Activated CD4-positive, alpha-beta memory T cell treated with anti-CD3 and anti-CD28 coated beads, Interleukin-2, amount 10 ng/mL, durations not matched to agents 7 days and 5 days (primary cell): ENCODE measurements at regions not wholly inside any gene's neighbourhood (a gene's known extent, or its start where the extent isn't known, plus 50 kb on each side); places are given as distances from the start of the nearest gene placed in this dataset.

Source experiments
- CTCF ChIA-PET: fragments of 350-600 bp; sonication (Branson Sonifier 250); formaldehyde crosslinking; loops from one replicate; lab custom pipeline; 2021; ENCODE audit warnings: antibody characterized with exemption, inconsistent platforms; lab: Charles Lee
- POLR2A ChIA-PET: fragments of 350-600 bp; sonication (Branson Sonifier 250); formaldehyde crosslinking; loops from one replicate; lab custom pipeline; 2021; ENCODE audit warnings: antibody characterized with exemption; lab: Charles Lee
- DNase-seq: peaks from one replicate; pipeline ENCODE4 v3.0.0-alpha.2; 2020
- H3K27ac Mint-ChIP-seq: one replicate; pipeline ENCODE4 v1.8.0; 2021; ENCODE audit warnings: mild to moderate bottlenecking, mixed read lengths
- H3K27me3 Mint-ChIP-seq: one replicate; pipeline ENCODE4 v1.8.0; 2021; ENCODE audit warnings: mixed read lengths
- H3K36me3 Mint-ChIP-seq: one replicate; pipeline ENCODE4 v1.8.0; 2021; ENCODE audit warnings: low read depth, mixed read lengths
- H3K4me1 Mint-ChIP-seq: one replicate; pipeline ENCODE4 v1.8.0; 2021; ENCODE audit warnings: mixed read lengths
- H3K4me3 Mint-ChIP-seq: one replicate; pipeline ENCODE4 v1.8.0; 2021; ENCODE audit warnings: mild to moderate bottlenecking, mixed read lengths
- H3K9me3 Mint-ChIP-seq: one replicate; pipeline ENCODE4 v1.8.0; 2021; ENCODE audit warnings: mixed read lengths

DNA sequence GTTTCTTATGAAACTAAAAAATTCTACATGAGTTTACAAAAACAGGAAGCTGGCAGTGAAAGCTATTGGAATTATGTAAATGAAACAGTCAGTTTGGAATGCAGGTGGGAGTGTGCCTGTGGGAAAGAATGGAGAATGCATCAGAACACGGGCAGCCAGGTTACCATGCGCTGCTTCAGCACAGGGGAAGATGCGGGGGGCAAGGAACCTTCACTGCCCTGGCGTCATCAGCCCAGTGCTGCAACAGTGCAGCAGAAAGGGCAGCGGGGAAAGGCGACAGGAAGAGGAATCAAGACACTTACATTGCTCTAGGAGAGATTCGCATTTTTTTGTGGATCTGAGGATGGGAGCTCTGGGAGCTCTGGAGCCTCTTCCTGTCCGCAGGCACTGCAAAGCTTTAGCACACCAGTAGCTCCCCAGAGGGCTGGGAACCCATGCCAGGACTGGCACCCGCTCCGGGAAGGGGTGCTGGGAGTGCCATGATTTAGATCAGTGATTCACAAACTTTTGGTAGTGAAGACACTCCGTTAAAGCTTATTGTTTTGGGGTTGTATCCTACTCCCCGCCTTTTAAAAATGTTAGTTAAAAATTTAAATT is 64.1 kb upstream of the WDR26 start:
- ChIA-PET POLR2A (interaction anchor here (0.7 to 2.7 kb wide), 19 partner anchors 10 to 658 kb away, joined by 3 to 24 read pairs (median 3); partner anchors contain the start of genes CNIH3, TP53BP2 and WDR26), CTCF (interaction anchor here (1.1 to 3.4 kb wide), 10 partner anchors 10 to 424 kb away, joined by 3 to 37 read pairs (median 4); no protein-coding TSS in a partner anchor)
- peaks cover 71% of the 10 kb centered on the region for H3K4me1 Mint-ChIP-seq
- H3K4me3 Mint-ChIP-seq: peak overlapping the region; percentile 52
- H3K27me3 Mint-ChIP-seq: no peaks in the 10 kb centered on the region
- peaks cover 11% of the 10 kb centered on the region for H3K36me3 Mint-ChIP-seq
- no peaks in the 10 kb centered on the region for H3K9me3 Mint-ChIP-seq
- peak overlapping the region; percentile 95 for H3K27ac Mint-ChIP-seq
- peak; percentile 39 for DNase-seq

DNA sequence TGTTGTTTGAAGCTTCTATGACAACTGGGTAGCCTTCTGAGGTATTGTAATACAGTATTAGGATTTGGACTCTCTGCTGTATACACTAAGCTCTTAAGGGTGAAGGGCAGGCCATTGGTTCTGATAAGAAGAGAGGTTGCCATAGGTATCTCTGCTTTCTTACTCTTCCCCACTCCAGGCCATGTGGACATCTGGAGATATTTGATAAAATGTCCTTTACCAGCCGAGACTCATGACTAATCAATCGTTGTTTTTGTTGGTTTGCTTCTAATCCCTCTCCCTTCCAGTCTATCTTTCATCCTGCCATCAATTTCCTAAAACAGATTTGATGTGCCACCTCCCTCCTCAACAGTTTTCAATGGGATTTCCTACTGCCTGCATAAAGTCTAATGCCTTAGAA is 64.6 kb upstream of the WDR26 start:
- Mint-ChIP-seq H3K27me3 (no peaks in the 10 kb centered on the region), H3K36me3 (peaks cover 11% of the 10 kb centered on the region), H3K9me3 (no peaks in the 10 kb centered on the region), H3K4me3 (no peak overlapping the region), H3K27ac (peak overlapping the region; percentile 78), H3K4me1 (peaks cover 76% of the 10 kb centered on the region)
- ChIA-PET POLR2A (interaction anchor here (0.8 to 2.7 kb wide), 8 partner anchors 10 to 315 kb away, joined by 3 to 24 read pairs (median 7); partner anchors contain the start of gene CNIH3), CTCF (interaction anchor here (1.1 to 3.4 kb wide), 9 partner anchors 9 to 424 kb away, joined by 3 to 37 read pairs (median 5); no protein-coding TSS in a partner anchor)
- DNase-seq: no peak

- Mint-ChIP-seq H3K27ac (peak overlapping the region; percentile 19), H3K9me3 (no peaks in the 10 kb centered on the region), H3K4me1 (peaks cover 80% of the 10 kb centered on the region), H3K36me3 (peaks cover 7% of the 10 kb centered on the region), H3K4me3 (no peak overlapping the region), H3K27me3 (no peaks in the 10 kb centered on the region)
- ChIA-PET CTCF (interaction anchor here (1.0 to 1.3 kb wide), 4 partner anchors 12 to 422 kb away, joined by 3 to 6 read pairs (median 5); no protein-coding TSS in a partner anchor), POLR2A (no interaction called here)
- DNase-seq: no peak
These were observed 66.2 kb upstream of the WDR26 start for GRCh38 chr1:224500796-224501195.

- ChIA-PET POLR2A (interaction anchor here (1.1 kb wide), 1 partner anchor 14 kb away, joined by 3 read pairs; no protein-coding TSS in a partner anchor), CTCF (interaction anchor here (0.7 to 3.8 kb wide), 6 partner anchors 11 to 959 kb away, joined by 3 to 18 read pairs (median 6); no protein-coding TSS in a partner anchor)
- DNase-seq: no peak
- H3K9me3 Mint-ChIP-seq: no peaks in the 10 kb centered on the region
- peaks cover 2% of the 10 kb centered on the region for H3K36me3 Mint-ChIP-seq
- H3K4me3 Mint-ChIP-seq: no peak overlapping the region
- H3K4me1 Mint-ChIP-seq: peaks cover 72% of the 10 kb centered on the region
- H3K27ac Mint-ChIP-seq: no peak overlapping the region
- no peaks in the 10 kb centered on the region for H3K27me3 Mint-ChIP-seq
These were observed 67.2 kb upstream of the WDR26 start for GRCh38 chr1:224501836-224502235.

DNA sequence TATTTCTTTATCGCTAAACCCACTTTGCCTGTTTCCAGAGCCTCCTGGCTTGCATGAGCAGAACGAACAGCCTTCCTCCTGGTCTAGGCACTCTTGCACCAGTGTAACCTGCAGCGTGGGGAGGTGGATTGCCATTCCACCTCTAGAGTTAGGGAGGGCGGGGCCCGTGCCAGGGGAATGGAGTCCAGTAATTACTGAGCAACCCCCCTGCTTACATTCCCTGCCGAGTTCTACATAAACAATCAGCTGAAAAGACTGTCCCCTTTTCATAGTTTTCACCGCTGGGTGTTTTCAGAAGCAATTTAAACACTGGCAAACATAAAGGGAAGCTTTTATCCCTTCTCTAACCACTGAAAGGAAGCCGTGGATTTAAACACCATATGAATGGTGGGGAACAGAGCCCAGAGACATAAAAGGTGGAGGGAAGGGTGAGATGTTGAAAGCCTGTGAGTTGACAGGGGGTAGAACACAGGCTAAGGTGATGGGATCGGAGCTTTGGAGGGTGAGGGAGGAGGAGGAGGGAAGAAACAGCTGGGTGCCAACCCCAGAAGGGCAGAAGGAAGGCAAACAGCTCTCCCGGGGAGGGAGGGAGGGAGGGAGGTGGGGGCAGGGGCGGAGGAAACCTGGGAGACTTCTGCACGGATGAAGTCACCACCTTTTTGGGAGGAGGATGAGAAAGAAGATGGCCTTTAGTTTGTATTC is 68.0 kb upstream of the WDR26 start:
- no peak overlapping the region for H3K4me3 Mint-ChIP-seq
- no peaks in the 10 kb centered on the region for H3K36me3 Mint-ChIP-seq
- H3K4me1 Mint-ChIP-seq: peaks cover 64% of the 10 kb centered on the region
- H3K9me3 Mint-ChIP-seq: no peaks in the 10 kb centered on the region
- ChIA-PET CTCF (interaction anchor here (0.7 to 3.8 kb wide), 2 partner anchors 11 to 349 kb away, joined by 4 to 18 read pairs; no protein-coding TSS in a partner anchor), POLR2A (interaction anchor here (1.1 kb wide), 1 partner anchor 14 kb away, joined by 3 read pairs; no protein-coding TSS in a partner anchor)
- no peaks in the 10 kb centered on the region for H3K27me3 Mint-ChIP-seq
- no peak for DNase-seq
- no peak overlapping the region for H3K27ac Mint-ChIP-seq

GRCh38 chr1:224503161-224504118 is 68.8 kb upstream of the WDR26 start:
- POLR2A ChIA-PET: interaction anchor here (1.1 kb wide), 1 partner anchor 15 kb away, joined by 3 read pairs; no protein-coding TSS in a partner anchor
- Mint-ChIP-seq H3K36me3 (no peaks in the 10 kb centered on the region), H3K27me3 (no peaks in the 10 kb centered on the region), H3K9me3 (no peaks in the 10 kb centered on the region), H3K4me1 (peaks cover 56% of the 10 kb centered on the region), H3K4me3 (no peak overlapping the region), H3K27ac (no peak overlapping the region)
- CTCF ChIA-PET: interaction anchor here (3.8 kb wide), 1 partner anchor 10 kb away, joined by 18 read pairs; no protein-coding TSS in a partner anchor
- peak; percentile 32 for DNase-seq

DNA sequence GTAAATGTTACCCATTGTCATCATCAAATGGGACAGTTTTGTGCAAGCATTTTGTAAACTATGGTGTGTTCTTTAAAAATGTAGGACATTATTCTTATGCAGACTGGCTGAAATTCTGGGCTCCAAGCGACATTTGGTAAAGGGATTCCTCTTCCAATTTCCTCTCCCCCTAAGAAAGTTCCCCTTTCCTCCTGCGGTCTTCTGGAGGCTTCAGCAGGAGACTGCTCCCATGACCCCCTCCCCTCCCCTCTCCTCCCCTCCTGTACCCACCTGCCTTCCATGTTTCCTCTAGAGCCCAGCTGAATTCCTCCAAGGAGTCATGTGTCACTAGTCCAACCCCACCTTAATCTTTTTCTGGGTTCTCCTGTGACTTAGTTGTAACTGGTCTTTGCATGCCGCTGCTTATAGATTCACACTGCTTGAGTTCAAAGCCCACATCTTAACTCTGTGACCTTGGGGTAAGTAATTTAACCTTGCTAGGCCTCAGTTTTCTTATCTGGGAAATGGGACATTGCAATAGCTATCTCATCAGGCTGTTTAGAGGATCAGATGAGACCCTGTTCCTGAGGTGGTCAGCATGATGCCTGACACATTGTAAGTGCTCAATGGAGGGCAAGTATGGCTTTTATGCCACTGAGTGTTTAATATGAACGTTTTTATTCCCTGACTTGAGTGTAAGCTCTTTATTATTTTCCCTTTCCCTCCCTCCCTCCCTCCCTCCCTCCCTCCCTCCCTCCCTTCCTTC is 69.9 kb upstream of the WDR26 start:
- Mint-ChIP-seq H3K27ac (no peak overlapping the region), H3K4me1 (peaks cover 50% of the 10 kb centered on the region), H3K4me3 (no peak overlapping the region), H3K9me3 (no peaks in the 10 kb centered on the region), H3K27me3 (no peaks in the 10 kb centered on the region), H3K36me3 (no peaks in the 10 kb centered on the region)
- ChIA-PET CTCF (interaction anchor here (3.8 kb wide), 1 partner anchor 9 kb away, joined by 18 read pairs; no protein-coding TSS in a partner anchor), POLR2A (no interaction called here)
- DNase-seq: no peak

GRCh38 chr1:224505454-224506093 is 71.0 kb upstream of the WDR26 start:
- Mint-ChIP-seq H3K36me3 (no peaks in the 10 kb centered on the region), H3K4me1 (peaks cover 51% of the 10 kb centered on the region), H3K9me3 (no peaks in the 10 kb centered on the region), H3K27me3 (no peaks in the 10 kb centered on the region), H3K27ac (no peak overlapping the region), H3K4me3 (no peak overlapping the region)
- CTCF ChIA-PET: interaction anchor here (1.2 to 3.8 kb wide), 2 partner anchors 8 to 139 kb away, joined by 3 to 18 read pairs; no protein-coding TSS in a partner anchor
- DNase-seq: no peak
- POLR2A ChIA-PET: no interaction called here

DNA sequence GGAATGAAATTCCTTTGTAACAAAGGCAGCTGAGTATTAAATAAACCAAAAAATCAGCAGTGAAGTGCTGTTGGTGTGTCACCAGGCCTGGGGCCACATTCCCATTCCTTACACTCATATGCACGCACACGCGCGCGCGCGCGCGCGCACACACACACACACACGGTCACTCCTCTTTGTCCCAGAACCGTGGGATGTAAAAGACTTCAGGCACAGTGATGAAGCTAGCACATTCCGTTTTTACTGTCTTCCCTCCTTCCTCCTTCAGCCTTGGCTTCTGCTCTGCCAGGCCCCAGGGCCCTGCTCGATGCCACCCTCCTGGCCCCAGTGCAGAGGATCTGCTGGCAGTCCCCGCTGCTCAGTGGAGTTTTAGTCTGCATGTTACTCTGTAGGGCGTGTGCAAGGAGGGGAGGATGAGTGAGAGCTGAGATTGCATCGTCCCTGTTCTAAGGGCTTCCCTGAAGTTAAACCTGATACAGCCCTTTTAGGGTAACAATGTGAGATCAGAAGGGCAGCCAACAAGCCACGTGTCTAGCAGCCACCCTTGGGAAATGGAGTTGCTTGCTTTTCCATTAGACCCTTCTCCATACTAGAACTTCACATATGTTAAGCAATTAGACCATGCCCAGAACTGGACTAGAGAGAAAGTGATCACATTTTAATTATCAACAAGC is 71.7 kb upstream of the WDR26 start:
- Mint-ChIP-seq H3K4me3 (no peak overlapping the region), H3K4me1 (peaks cover 52% of the 10 kb centered on the region), H3K27me3 (no peaks in the 10 kb centered on the region), H3K9me3 (no peaks in the 10 kb centered on the region), H3K27ac (no peak overlapping the region), H3K36me3 (no peaks in the 10 kb centered on the region)
- POLR2A ChIA-PET: no interaction called here
- no peak for DNase-seq
- CTCF ChIA-PET: interaction anchor here (1.2 kb wide), 1 partner anchor 138 kb away, joined by 3 read pairs; no protein-coding TSS in a partner anchor

DNA sequence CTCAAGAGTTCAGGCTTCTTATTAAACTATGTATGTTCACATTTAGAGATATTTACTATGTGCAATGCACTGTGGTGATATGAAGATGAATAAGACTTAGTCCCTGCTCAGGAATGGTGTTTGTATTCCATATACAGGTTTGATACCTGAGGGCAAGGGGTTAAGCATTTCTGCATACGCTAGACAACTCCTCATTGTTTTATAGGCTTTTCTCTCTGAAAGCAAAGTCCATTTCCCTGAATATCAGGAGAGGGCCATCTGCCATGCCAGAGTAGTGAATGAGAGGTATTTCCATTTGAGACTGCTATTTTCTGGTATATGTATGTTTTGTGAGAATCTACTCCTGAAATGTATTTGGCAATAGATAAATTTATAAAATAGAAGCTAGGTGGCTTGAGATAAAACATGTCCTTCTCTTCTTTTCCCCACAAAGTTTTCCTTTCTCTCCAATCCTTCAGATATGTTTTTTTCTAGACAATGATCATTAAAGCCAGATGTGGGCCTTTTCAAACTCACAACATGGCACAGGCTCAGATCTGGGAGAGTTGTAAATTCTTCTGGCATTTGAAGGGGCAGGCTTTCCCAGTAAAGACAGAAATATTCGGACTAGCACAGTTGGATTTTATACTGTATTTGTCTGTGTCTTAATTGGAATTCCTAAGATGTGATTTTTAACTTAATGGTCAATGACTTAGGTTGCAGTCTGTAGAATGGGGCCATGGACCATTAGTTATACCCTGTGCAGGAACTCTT is 73.3 kb upstream of the WDR26 start:
- no peak overlapping the region for H3K4me3 Mint-ChIP-seq
- POLR2A ChIA-PET: interaction anchor here (3.1 kb wide), 1 partner anchor 9 kb away, joined by 20 read pairs; no protein-coding TSS in a partner anchor

More for the DNA sequence above, 73.3 kb upstream of the WDR26 start:
- DNase-seq: no peak
- peaks cover 41% of the 10 kb centered on the region for H3K4me1 Mint-ChIP-seq
- H3K27ac Mint-ChIP-seq: no peak overlapping the region
- no peaks in the 10 kb centered on the region for H3K9me3 Mint-ChIP-seq
- H3K27me3 Mint-ChIP-seq: no peaks in the 10 kb centered on the region
- CTCF ChIA-PET: interaction anchor here (0.6 to 1.5 kb wide), 2 partner anchors 9 to 343 kb away, joined by 4 to 5 read pairs; no protein-coding TSS in a partner anchor
- H3K36me3 Mint-ChIP-seq: no peaks in the 10 kb centered on the region
